GM11168 (cell line): ENCODE measurements at regions not wholly inside any gene's neighbourhood (a gene's known extent, or its start where the extent isn't known, plus 50 kb on each side); places are given as distances from the start of the nearest gene placed in this dataset.

Experiments used
- in situ Hi-C: fragments of 300-500 bp; cut with MboI; formaldehyde crosslinking; loops from one replicate; pipeline ENCODE4 v1.12.0; 2022; ENCODE audit warnings: low sequenced_read_pairs; ENCODE audit not compliant: unreplicated experiment

DNA sequence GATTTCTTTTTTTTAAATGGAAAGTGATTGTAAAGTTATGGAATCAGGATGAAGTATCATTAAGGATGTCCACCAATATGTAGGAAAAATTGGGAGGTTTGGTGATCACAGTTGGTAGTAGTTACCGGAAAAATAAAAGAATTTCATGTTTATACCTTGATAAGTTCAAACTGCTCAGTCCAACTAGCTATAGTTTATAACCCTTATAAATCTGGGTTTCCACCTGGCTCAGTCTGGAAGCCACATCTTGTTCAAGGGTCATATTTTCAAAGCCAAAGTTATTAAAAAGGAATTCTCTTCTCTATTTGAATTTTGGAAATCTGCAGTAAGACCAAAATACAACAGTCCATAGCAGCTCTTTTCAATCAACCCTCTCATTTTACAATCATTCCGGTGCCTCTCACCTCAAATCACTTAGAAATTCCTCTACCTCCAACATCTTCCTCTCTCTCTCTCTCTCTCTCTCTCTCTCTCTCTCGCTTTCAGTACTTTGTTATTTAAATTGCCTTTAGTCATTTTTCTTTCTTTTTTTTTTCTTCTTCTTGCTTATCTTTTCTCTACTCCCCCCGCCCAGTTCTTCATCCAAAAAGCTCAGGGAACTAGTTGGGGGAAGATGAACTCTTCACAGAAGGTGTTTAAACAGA lies 186.2 kb upstream of the TBC1D5 start:
- in situ Hi-C loops, result no loop called here

DNA sequence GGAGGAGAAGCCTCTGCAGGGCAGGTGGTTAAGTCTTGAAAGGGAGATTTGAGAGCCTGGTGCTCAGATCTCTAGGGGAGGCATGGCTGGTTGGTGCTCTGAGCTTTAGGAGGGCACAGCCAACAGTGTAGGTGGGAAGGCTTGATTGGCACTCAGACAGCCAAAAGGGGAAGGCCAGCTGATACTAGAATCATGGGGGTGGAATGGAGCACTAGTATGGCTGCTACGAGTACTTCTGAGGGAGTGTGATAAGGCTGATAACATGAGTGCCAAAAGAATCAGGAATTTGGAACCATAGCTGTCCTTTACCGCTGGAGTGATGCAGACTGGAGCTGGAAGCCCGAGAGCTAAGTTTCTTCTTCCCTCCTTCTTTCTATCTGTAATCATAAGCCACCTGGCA lies 184.6 kb upstream of the TBC1D5 start:
- in situ Hi-C loops, result no loop called here

DNA sequence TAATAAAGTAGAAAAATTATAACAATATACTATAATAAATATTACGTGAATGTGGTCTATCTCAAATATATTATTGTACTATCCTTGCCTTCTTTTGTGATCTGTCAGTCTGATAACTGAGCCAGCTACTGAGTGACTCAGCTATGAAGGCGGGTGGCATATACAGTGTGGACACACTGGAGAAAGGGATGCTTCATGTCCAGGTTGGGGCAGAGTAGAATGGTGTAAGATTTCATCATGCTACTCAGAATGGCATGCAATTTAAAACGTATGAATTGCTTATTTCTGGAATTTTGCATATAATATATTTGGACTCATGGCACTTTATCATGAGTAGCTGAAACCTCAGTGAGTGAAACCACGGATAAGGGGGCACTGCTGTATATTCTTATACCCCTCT lies 172.9 kb upstream of the TBC1D5 start:
- in situ Hi-C loops, result no loop called here

DNA sequence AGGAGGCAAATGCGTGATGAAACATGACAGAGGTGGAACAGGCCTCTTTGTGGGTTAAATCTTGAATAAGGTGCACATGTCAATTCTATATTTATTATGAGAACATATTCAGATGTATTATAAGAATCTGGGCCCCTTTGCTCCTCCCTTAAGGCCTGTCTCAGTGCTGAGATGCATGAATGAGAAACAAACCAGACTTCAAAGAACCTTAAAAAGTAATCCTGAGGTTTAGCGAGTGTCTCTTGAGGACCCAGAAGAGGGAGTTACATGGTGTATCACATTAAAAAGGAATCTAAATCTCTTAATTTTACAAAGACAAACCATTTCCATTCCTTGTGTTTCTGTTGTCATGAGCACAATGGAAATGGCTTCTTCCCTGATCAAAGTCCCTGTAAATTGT lies 170.9 kb upstream of the TBC1D5 start:
- in situ Hi-C loops, result no loop called here

DNA sequence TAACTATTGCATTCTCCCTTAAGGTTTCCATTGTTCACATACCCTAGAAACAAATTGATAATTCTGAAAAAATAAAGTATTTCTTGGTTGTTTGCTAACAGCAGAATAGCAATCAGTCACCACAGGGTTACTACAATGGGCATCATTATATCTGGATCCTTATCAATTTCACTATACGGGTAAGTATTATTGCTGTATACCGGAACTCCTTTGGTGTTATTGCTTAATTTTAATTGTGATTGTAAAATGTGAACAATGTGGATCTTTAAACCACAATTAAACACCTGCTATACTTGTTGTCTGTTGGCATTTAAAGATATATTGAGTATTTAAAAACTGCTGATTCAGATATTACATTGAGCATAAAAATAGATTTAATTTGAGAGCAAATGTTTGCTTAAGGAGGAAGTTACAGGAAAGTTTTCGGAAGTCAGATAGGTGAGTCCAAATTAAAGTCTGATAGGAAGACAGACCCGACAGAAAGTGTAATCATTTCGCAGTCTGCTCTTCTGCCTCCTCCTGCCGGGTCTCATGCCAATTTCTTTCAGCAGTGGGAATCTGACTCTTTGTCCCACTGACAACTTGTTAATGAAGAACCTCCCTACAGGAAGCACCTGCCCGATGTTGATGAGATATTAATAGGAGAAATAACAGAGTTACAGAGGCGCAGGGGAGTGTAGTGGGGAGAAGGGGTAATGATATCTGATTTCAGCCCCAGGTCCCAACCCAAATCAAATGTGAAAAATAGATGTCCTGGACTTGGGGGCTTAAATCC lies 169.7 kb upstream of the TBC1D5 start:
- in situ Hi-C loops, result no loop called here

DNA sequence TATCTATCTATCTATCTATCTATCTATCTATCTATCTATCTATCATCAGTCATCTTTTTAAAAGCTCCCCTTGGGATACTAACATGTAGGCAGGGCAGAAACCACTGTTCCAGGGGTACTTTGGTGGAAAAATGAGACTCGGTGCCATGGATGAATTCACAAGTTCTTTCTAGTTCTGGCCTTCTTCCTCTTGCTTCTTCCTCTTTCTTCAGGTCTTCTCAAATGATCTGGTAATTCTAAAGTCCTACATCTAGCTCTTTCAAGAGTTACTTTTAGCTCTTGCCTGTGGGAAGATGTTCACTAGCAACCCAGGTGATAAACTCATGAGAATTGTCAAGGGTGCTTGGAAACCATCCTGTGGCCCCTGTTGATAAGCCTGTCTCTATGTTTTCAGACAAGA lies 168.5 kb upstream of the TBC1D5 start:
- in situ Hi-C loops, result no loop called here

DNA sequence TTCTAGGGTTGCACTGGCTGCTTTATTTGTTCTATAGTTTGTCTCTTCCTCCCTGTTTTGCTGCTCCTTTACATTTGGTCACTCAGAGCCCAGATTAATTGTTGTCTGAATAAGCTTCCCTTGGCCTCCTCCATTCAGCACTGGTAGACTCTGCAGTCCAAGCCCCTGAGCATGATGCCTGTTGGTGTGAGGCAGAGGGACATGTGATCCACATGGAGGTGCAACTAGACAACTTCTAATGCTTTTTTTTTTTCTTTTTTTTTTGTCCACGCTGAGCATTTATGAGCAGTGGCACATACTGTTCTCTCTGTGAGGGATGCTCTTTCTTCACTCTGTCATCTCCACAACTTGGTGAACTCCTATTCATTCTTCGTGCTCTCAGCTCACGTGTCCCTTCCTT lies 167.3 kb upstream of the TBC1D5 start:
- in situ Hi-C loops, result no loop called here

DNA sequence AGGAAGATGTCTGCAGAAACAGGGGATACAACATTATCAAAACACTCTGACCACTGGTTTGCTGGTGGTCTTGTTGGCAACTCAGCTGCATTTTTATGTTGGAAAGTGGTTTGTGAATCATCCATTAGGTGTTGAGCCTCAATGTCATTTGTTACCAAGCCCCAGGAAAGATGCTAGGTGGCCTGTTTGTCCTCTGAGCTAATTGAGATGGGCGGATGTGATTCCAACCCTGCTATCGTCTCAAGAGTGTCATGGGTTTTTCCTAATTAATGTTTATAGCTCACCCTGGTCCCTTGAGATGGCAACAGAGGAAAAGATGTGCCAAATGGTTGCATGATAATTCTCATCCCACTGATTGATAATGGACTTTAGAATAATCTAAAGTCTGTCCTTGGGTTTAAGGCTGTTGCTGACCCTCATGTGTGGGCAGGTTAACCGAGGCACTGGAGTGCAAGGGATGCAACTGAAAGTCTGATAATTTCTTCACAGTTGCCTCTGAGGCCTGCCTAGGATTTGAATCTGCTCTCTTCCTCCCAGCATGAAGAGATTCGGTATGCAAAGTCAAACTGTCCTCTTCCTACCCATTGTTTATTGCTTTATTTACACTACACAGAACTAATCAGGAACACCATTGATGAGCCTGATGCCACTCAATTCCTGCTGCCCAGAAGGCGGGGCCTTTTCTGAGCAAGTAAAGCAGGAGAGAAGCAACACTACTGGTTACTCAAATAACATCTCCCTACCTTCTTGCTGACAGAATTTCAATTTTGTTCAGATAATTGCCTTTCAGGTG lies 166.2 kb upstream of the TBC1D5 start:
- in situ Hi-C loops, result no loop called here

DNA sequence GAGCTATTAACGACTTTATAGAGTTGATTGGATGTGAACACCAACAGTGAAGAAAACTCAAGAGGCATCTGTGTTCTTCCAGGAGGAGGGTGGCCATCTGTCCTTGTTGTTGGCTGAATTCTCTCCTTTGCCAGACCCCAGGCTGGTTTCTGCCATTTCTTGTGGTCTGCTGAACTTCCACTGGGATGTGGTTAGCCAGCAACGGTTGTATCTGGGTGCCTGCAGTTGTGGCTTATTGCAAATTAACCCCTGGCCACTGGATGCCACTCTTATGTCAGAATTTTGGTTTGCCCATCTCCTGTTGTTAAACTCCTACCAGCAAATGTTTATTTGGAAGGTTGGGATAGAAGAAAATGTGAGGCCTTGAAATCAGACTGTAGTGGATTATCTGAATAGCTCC lies 163.6 kb upstream of the TBC1D5 start:
- in situ Hi-C loops, result no loop called here

DNA sequence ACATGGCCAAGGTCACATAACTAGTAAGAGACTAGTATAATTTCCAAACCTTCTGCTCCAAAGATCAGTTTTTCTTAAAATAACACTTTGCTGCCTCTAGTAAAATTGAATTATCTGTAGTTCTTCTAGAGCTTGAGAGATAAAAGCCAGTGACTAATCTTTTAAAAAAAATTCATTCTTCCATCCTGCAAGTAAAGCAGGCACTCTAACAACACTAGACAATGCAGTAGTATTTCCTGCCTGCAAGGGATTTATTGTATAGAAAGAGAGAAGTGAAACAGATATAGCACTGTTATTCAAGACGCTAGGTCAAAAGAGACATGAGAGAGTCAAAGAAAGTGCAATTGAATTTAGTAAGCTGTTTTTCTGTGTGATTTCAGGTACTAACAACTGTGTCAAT lies 159.5 kb upstream of the TBC1D5 start:
- in situ Hi-C loops, result no loop called here

DNA sequence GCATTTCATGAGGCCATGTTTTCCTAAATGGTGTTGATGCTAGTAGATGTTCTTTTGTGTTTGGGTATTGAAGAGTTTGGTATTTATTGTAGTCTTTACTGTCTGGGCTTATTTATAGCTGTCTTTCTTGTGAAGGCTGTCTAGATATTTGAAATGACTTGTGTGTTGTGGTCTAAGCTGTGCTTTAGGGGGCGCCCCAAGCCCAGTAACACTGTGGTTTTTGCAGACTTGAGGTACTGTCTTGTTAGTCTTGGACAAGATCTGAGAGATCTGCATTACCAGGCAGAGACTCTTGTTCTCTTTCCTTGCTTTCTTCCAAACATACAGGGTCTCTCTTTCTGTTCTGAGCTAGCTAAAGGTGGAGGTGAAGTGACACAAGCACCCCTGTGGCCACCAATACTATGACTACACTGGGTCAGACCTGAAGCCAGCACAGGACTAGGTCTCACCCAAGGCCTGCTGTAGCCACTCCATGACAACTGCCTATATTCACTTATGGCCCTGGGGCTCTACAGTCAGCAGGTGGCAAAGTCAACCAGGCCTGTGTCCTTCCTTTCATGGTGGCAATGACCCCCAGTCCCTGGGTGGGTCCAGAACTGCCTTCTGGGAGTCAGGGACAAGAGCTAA lies 152.1 kb upstream of the TBC1D5 start:
- in situ Hi-C loops, result loop anchor here (25.0 kb wide), 1 partner anchor 393 kb away; no protein-coding TSS in a partner anchor

DNA sequence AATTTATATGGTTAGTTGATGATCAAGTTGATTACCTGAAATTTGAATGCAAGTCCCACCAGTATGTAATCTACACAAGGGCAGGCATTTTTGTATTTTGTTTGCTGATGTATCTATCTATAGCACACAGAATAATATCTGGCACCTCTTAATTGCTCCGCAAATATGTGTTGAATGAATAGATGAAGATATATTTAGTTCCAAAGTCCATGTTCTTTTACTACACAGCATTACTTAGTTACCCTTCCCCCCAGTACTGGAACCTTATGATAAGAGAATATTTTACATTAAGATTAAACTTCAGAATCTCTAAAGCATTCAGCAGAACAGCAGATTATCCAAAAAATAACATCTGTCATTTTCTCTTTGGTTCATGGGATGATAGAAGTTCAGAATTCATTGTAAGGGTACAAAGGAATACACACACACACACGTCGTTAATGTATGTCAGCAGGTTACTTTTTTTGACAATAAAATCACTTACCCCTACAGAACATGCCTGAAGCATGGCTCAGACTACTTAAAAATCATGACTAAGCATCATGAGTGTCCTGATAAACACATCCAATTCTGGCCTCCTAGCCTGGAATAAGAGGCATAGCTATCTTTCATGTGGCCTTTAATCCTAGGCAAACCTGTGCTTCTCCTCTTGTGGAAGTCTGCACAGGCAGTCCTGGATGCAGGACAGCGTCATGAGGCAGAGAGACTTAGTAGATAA lies 148.9 kb upstream of the TBC1D5 start:
- in situ Hi-C loops, result loop anchor here (25.0 kb wide), 1 partner anchor 396 kb away; no protein-coding TSS in a partner anchor

DNA sequence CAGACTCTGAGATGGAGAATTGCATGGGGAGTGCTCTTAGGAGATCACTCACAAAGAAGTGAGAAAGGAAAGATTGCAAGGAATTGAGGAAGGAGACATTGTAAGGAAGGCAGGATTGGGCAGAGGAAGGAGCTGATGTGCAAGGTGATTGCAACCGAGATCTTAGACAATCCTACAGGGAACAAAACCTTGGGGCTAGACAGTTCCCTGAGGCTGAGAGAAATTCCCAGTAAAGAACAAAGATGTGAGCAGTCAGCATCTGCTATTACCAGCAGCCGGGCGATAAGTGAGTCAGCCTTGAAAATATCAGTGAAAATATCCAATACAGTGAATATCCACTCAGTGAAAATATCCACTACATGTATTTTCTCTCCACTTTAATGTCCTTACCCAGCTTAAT lies 143.6 kb upstream of the TBC1D5 start:
- in situ Hi-C loops, result loop anchor here (25.0 kb wide), 1 partner anchor 401 kb away; no protein-coding TSS in a partner anchor

DNA sequence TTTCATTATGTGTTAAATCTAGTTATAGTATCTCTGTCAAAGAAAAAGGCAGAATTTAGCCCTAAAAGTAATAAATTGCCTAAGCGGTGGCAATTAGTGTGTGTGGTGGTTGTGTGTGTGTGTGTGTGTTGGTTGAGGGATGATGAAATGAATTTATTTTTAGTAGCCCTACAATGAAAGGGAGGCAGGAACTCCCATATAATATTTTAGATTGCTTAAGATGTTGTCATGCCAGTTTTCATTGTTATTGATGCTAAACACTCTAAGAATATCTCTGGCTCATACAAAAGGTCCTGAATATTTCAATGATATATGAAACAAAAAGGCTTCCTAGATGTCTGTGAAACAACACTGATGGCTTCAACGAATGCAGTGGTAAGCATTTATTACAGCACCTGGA lies 140.6 kb upstream of the TBC1D5 start:
- in situ Hi-C loops, result loop anchor here (25.0 kb wide), 1 partner anchor 404 kb away; no protein-coding TSS in a partner anchor

DNA sequence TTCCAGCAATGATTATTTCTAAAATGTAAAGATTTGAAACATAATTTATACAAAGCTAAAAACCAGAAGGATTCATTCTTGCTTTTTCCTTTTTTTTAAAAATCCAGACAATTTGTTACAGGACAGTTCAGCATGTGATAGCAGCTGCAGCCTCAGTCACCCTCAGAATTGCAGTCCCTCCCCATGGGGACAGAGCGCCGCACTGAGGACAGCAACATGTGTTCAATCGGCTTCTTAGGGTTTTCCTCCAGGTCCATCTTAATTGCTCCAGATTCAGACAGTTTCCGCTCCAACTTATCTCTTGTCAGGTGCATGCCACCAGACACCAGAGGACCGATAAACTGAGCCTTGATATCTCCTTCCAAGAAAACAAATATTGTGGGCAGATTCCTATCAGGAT lies 134.9 kb upstream of the TBC1D5 start:
- in situ Hi-C loops, result loop anchor here (25.0 kb wide), 1 partner anchor 410 kb away; no protein-coding TSS in a partner anchor

DNA sequence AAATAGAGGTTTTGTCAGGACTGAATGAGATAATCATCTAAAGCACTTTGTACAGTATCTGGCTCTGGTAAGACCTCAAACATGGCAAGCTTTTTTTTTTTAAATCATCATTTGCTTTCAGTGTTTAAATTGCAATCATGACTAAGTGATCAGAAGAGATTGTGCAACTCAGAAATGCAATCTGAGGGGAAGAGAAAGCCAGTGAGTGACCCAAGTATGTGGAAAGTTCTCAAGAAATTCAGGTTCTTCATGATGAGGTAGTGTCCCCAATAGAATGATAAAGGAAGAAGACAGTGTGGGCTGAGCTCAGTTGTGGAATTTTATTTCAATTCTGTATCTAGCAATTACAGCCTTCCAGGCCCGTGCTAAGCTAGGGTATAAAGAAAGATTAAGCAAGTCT lies 132.2 kb upstream of the TBC1D5 start:
- in situ Hi-C loops, result loop anchor here (25.0 kb wide), 1 partner anchor 413 kb away; no protein-coding TSS in a partner anchor

DNA sequence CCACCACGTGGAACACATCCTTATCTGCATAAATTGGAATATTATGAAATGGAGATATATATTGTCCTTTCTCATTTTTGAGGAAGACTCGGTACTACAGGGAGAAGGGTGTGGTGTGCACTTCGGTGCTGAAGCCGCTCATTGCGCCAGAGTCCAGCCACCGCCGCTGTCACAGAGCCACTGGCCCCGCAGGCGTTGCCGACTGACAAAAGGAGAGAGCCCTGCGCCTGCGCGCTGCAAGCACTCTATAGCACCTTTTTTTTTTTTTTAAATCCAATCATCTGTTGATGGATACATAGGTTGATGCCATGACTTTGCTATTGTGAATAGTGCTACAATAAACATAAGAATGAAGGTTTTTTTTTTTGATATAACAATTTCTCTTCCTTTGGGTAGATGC lies 130.0 kb upstream of the TBC1D5 start:
- in situ Hi-C loops, result no loop called here

DNA sequence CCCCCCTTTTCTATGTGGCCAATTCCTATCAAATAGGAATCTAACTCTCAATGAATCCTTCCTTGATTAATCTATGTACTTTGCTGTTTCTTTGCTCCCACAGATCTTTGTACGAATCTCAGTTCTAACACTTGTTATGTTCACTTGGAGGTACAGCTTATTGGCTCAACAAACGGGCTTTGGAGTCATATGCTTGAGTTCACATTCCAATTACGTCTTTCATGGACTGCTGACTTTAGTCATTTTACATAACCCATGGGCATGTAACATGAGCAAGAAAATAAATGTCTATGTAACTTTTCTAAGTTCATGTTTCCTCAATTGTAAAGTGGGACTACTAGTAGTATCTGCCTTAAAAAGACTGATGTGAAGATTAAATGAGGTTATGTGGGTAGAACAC lies 123.2 kb upstream of the TBC1D5 start:
- in situ Hi-C loops, result no loop called here

DNA sequence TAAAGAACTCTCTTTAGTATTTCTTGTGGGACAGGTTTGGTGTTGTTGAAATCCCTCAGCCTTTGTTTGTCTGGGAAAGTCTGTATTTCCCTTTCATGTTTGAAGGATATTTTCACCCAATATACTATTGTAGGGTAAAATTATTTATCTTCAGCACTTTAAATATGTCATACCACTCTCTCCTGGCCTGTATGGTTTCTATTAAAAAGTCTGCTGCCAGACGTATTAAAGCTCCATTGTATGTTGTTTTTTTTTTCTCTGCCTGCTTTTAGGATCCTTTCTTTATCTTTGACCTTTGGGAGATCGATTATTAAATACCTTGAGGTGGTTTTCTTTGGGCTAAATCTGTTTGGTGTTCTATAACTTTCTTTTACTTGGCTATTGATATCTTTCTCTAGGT lies 119.0 kb upstream of the TBC1D5 start:
- in situ Hi-C loops, result no loop called here
